WTC11 (cell line): ENCODE measurements at regions not wholly inside any gene's neighbourhood (a gene's known extent, or its start where the extent isn't known, plus 50 kb on each side); places are given as distances from the start of the nearest gene placed in this dataset.

Source experiments
- ATAC-seq: fragments of 200-7000 bp; cut with Tn5 transposase; 2 replicates; pipeline ENCODE4 v1.10.0; 2021; ENCODE audit warnings: mild to moderate bottlenecking, moderate library complexity
- CTCF ChIA-PET: fragments of 300-600 bp; sonication (Branson Sonifier 250); formaldehyde crosslinking; loops from one replicate; lab custom pipeline; 2021; ENCODE audit warnings: antibody characterized with exemption; lab: Charles Lee
- POLR2A ChIA-PET: fragments of 350-600 bp; sonication (Branson Sonifier 250); formaldehyde crosslinking; loops from one replicate; lab custom pipeline; 2021; ENCODE audit warnings: antibody characterized with exemption; lab: Charles Lee
- DNase-seq: peaks from one replicate; pipeline ENCODE4 v3.0.0; 2021; ENCODE audit warnings: low spot score
- H3K27ac Mint-ChIP-seq: 2 replicates; pipeline ENCODE4 v1.8.0; 2021; ENCODE audit warnings: mixed read lengths
- H3K27me3 Mint-ChIP-seq: 2 replicates; pipeline ENCODE4 v1.8.0; 2021; ENCODE audit warnings: low read depth, mild to moderate bottlenecking, moderate library complexity, mixed read lengths
- H3K36me3 Mint-ChIP-seq: 2 replicates; pipeline ENCODE4 v1.8.0; 2021; ENCODE audit warnings: mixed read lengths
- H3K4me1 Mint-ChIP-seq: 2 replicates; pipeline ENCODE4 v1.8.0; 2022; ENCODE audit warnings: mixed read lengths
- H3K4me3 Mint-ChIP-seq: 2 replicates; pipeline ENCODE4 v1.8.0; 2021; ENCODE audit warnings: mild to moderate bottlenecking, moderate library complexity, mixed read lengths
- H3K9me3 Mint-ChIP-seq: 2 replicates; pipeline ENCODE4 v1.8.0; 2021; ENCODE audit warnings: mixed read lengths
- CDX4 ChIP-seq: fragments of 250-450 bp; sonication (Bioruptor Pico); IDR thresholded peaks from 2 replicates; pipeline ENCODE4 v1.9.0; 2021; ENCODE audit warnings: moderate library complexity, mild to moderate bottlenecking, inconsistent platforms, borderline replicate concordance
- ERG ChIP-seq: fragments of 250-450 bp; sonication (Bioruptor Pico); IDR thresholded peaks from 2 replicates; pipeline ENCODE4 v1.8.0; 2021; ENCODE audit warnings: mild to moderate bottlenecking
- FOXP4 ChIP-seq: sonication (generic); formaldehyde crosslinking; IDR thresholded peaks from 2 replicates; pipeline ENCODE4 v1.8.0; 2022; ENCODE audit warnings: mild to moderate bottlenecking, missing genetic modification reagents
- MXD4 ChIP-seq: fragments of 250-450 bp; sonication (Bioruptor Pico); IDR thresholded peaks from 2 replicates; pipeline ENCODE4 v1.8.0; 2021; ENCODE audit warnings: mild to moderate bottlenecking, moderate library complexity, borderline replicate concordance
- NFATC4 ChIP-seq: fragments of 250-450 bp; sonication (Bioruptor Pico); IDR thresholded peaks from 2 replicates; pipeline ENCODE4 v1.9.0; 2021; ENCODE audit warnings: mild to moderate bottlenecking
- PRRX2 ChIP-seq: fragments of 250-450 bp; sonication (Bioruptor Pico); IDR thresholded peaks from 2 replicates; pipeline ENCODE4 v1.8.0; 2021; ENCODE audit warnings: mild to moderate bottlenecking
- RELA ChIP-seq: sonication (generic); formaldehyde crosslinking; IDR thresholded peaks from 2 replicates; pipeline ENCODE4 v1.8.1; 2022; ENCODE audit warnings: missing genetic modification reagents, mild to moderate bottlenecking, borderline replicate concordance
- RORB ChIP-seq: fragments of 250-450 bp; sonication (Bioruptor Pico); IDR thresholded peaks from 2 replicates; pipeline ENCODE4 v1.9.0; 2021; ENCODE audit warnings: mild to moderate bottlenecking
- SMAD3 ChIP-seq: sonication (generic); formaldehyde crosslinking; IDR thresholded peaks from 2 replicates; pipeline ENCODE4 v1.8.0; 2022; ENCODE audit warnings: missing genetic modification reagents, mild to moderate bottlenecking, borderline replicate concordance
- USF1 ChIP-seq: sonication (generic); formaldehyde crosslinking; IDR thresholded peaks from 2 replicates; pipeline ENCODE4 v1.8.0; 2022; ENCODE audit warnings: mild to moderate bottlenecking, missing genetic modification reagents
- USF2 ChIP-seq: sonication (generic); formaldehyde crosslinking; IDR thresholded peaks from 2 replicates; pipeline ENCODE4 v1.8.1; 2023; ENCODE audit warnings: mild to moderate bottlenecking, missing genetic modification reagents, moderate library complexity
- ZBTB43 ChIP-seq: sonication (generic); formaldehyde crosslinking; IDR thresholded peaks from 2 replicates; pipeline ENCODE4 v1.8.1; 2023; ENCODE audit warnings: mild to moderate bottlenecking, missing genetic modification reagents
- ZMAT4 ChIP-seq: fragments of 250-450 bp; sonication (Bioruptor Pico); IDR thresholded peaks from 2 replicates; pipeline ENCODE4 v1.9.0; 2021; ENCODE audit warnings: mild to moderate bottlenecking
- ZNF416 ChIP-seq: fragments of 250-450 bp; sonication (Bioruptor Pico); IDR thresholded peaks from 2 replicates; pipeline ENCODE4 v1.9.0; 2021; ENCODE audit warnings: mild to moderate bottlenecking, inconsistent platforms
- ZNF425 ChIP-seq: fragments of 250-450 bp; sonication (Bioruptor Pico); conservative IDR thresholded peaks from 2 replicates; pipeline ENCODE4 v1.9.0; 2021; ENCODE audit warnings: mild to moderate bottlenecking
- ZNF671 ChIP-seq: fragments of 250-450 bp; sonication (Bioruptor Pico); IDR thresholded peaks from 2 replicates; pipeline ENCODE4 v1.8.0; 2021; ENCODE audit warnings: mild to moderate bottlenecking
- TF ChIP-seq, protein P1 (sequence below): sonication (generic); formaldehyde crosslinking; IDR thresholded peaks from 2 replicates; pipeline ENCODE4 v1.8.1; 2023; ENCODE audit warnings: mild to moderate bottlenecking, missing genetic modification reagents
- TF ChIP-seq, protein P2 (sequence below): sonication (generic); formaldehyde crosslinking; IDR thresholded peaks from 2 replicates; pipeline ENCODE4 v1.8.1; 2022; ENCODE audit warnings: missing genetic modification reagents, borderline replicate concordance

DNA sequence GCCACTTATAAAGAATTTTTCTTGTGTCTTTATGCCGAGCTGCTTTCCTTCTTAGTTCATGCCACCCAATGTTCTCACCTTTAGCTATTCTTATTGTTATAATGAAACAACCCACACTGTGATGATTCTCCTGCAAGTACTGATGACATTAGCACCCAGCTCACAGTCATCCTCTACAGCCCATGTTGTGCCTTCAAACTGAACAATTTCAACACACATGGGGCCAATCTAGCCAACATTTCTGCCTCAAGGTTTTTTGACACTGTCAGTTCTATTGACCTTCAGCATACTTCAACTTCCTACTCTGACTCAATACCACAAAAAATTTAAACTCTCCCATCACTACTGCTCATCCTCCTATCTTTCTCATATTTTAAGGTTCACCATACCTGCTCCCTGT, 752.4 kb downstream of the FGF9 start:
- H3K27ac Mint-ChIP-seq = no peak overlapping the region
- no peaks in the 10 kb centered on the region for H3K4me1 Mint-ChIP-seq
- ChIA-PET CTCF (no interaction called here), POLR2A (no interaction called here)
- H3K27me3 Mint-ChIP-seq = no peaks in the 10 kb centered on the region
- no peak for DNase-seq
- ATAC-seq = no peak
- H3K36me3 Mint-ChIP-seq = no peaks in the 10 kb centered on the region
- peaks cover 9% of the 10 kb centered on the region; the same call in 1 of the 2 replicates for H3K9me3 Mint-ChIP-seq
- no peak overlapping the region for H3K4me3 Mint-ChIP-seq
- no peak for TF ChIP-seq ZBTB43 (CRISPR knock-in tag)
- no peak for TF ChIP-seq MXD4
- TF ChIP-seq, protein P1, sequence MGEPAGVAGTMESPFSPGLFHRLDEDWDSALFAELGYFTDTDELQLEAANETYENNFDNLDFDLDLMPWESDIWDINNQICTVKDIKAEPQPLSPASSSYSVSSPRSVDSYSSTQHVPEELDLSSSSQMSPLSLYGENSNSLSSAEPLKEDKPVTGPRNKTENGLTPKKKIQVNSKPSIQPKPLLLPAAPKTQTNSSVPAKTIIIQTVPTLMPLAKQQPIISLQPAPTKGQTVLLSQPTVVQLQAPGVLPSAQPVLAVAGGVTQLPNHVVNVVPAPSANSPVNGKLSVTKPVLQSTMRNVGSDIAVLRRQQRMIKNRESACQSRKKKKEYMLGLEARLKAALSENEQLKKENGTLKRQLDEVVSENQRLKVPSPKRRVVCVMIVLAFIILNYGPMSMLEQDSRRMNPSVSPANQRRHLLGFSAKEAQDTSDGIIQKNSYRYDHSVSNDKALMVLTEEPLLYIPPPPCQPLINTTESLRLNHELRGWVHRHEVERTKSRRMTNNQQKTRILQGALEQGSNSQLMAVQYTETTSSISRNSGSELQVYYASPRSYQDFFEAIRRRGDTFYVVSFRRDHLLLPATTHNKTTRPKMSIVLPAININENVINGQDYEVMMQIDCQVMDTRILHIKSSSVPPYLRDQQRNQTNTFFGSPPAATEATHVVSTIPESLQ = no peak
- no peak for TF ChIP-seq USF1 (CRISPR knock-in tag)
- TF ChIP-seq ZNF416 (CRISPR knock-in tag) = no peak
- TF ChIP-seq PRRX2 = no peak
- no peak for TF ChIP-seq ERG
- TF ChIP-seq, all 79 proteins: peak for 0

GRCh38 chr13:22425087-22425486, 754.2 kb downstream of the FGF9 start:
- CTCF ChIA-PET = no interaction called here
- TF ChIP-seq, protein P2, sequence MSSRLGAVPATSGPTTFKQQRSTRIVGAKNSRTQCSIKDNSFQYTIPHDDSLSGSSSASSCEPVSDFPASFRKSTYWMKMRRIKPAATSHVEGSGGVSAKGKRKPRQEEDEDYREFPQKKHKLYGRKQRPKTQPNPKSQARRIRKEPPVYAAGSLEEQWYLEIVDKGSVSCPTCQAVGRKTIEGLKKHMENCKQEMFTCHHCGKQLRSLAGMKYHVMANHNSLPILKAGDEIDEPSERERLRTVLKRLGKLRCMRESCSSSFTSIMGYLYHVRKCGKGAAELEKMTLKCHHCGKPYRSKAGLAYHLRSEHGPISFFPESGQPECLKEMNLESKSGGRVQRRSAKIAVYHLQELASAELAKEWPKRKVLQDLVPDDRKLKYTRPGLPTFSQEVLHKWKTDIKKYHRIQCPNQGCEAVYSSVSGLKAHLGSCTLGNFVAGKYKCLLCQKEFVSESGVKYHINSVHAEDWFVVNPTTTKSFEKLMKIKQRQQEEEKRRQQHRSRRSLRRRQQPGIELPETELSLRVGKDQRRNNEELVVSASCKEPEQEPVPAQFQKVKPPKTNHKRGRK (CRISPR knock-in tag) = no peak
- no peak for TF ChIP-seq RORB (CRISPR knock-in tag)
- no peak for TF ChIP-seq ZNF671
- TF ChIP-seq PRRX2 = no peak
- TF ChIP-seq CDX4 (CRISPR knock-in tag) = no peak
- no peak for TF ChIP-seq ERG
- TF ChIP-seq RELA (CRISPR knock-in tag) = no peak
- no peak for TF ChIP-seq ZNF425 (CRISPR knock-in tag)
- no peak for TF ChIP-seq NFATC4 (CRISPR knock-in tag)
- TF ChIP-seq USF2 (CRISPR knock-in tag) = no peak
- TF ChIP-seq ZMAT4 (CRISPR knock-in tag) = no peak
- no peak for TF ChIP-seq SMAD3 (CRISPR knock-in tag)
- no peak for TF ChIP-seq FOXP4

More at GRCh38 chr13:22425087-22425486, 754.2 kb downstream of the FGF9 start:
- POLR2A ChIA-PET = no interaction called here
- no peak overlapping the region for H3K27ac Mint-ChIP-seq
- ATAC-seq (no peak), DNase-seq (no peak)
- H3K4me3 Mint-ChIP-seq = no peak overlapping the region
- H3K4me1 Mint-ChIP-seq = no peaks in the 10 kb centered on the region
- peaks cover 3% of the 10 kb centered on the region; the same call in 1 of the 2 replicates for H3K36me3 Mint-ChIP-seq
- peaks cover 9% of the 10 kb centered on the region for H3K9me3 Mint-ChIP-seq
- no peaks in the 10 kb centered on the region for H3K27me3 Mint-ChIP-seq
